ENCODE measurements at regions not wholly inside any gene's neighbourhood (a gene's known extent, or its start where the extent isn't known, plus 50 kb on each side); places are given as distances from the start of the nearest gene placed in this dataset.

- TF ChIP-seq ZNF16 (tag by site-specific recombination; IDR thresholded peaks at IDR 0.05; ENCODE audit: low read depth), result no peak
- TF ChIP-seq, protein P1, sequence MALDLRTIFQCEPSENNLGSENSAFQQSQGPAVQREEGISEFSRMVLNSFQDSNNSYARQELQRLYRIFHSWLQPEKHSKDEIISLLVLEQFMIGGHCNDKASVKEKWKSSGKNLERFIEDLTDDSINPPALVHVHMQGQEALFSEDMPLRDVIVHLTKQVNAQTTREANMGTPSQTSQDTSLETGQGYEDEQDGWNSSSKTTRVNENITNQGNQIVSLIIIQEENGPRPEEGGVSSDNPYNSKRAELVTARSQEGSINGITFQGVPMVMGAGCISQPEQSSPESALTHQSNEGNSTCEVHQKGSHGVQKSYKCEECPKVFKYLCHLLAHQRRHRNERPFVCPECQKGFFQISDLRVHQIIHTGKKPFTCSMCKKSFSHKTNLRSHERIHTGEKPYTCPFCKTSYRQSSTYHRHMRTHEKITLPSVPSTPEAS (tag by site-specific recombination; IDR thresholded peaks at IDR 0.05), result no peak
- TF ChIP-seq ZBTB7A (tag by site-specific recombination; IDR thresholded peaks at IDR 0.05; ENCODE audit: low read depth), result no peak
- no peak for TF ChIP-seq ZSCAN16 (tag by site-specific recombination; IDR thresholded peaks at IDR 0.05)
- peak; percentile 94 for TF ChIP-seq OSR2 (tag by site-specific recombination; IDR thresholded peaks at IDR 0.05)
- no peak for TF ChIP-seq ZNF26 (tag by site-specific recombination; IDR thresholded peaks at IDR 0.05)
- TF ChIP-seq ZNF391 (tag by site-specific recombination; IDR thresholded peaks at IDR 0.05; ENCODE audit: borderline replicate concordance, low read depth), result no peak
- TF ChIP-seq ZNF664 (tag by site-specific recombination; IDR thresholded peaks at IDR 0.05), result no peak
- no peak for TF ChIP-seq ZNF433 (tag by site-specific recombination; IDR thresholded peaks at IDR 0.05; ENCODE audit: low read depth)
- peak; percentile 75; the same call in 1 of the 2 replicates for TF ChIP-seq BCL11B (tag by site-specific recombination; IDR thresholded peaks at IDR 0.05; ENCODE audit: low read depth)
- TF ChIP-seq ZNF645 (tag by site-specific recombination; IDR thresholded peaks at IDR 0.05), result no peak
- TF ChIP-seq YY1 (tag by site-specific recombination; IDR thresholded peaks at IDR 0.05), result no peak
- no peak for TF ChIP-seq ZNF24 (tag by site-specific recombination; IDR thresholded peaks at IDR 0.05)
- TF ChIP-seq, protein P2, sequence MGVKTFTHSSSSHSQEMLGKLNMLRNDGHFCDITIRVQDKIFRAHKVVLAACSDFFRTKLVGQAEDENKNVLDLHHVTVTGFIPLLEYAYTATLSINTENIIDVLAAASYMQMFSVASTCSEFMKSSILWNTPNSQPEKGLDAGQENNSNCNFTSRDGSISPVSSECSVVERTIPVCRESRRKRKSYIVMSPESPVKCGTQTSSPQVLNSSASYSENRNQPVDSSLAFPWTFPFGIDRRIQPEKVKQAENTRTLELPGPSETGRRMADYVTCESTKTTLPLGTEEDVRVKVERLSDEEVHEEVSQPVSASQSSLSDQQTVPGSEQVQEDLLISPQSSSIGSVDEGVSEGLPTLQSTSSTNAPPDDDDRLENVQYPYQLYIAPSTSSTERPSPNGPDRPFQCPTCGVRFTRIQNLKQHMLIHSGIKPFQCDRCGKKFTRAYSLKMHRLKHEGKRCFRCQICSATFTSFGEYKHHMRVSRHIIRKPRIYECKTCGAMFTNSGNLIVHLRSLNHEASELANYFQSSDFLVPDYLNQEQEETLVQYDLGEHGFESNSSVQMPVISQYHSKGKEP (tag by site-specific recombination; IDR thresholded peaks at IDR 0.05), result peak; percentile 90
- TF ChIP-seq, protein P3, sequence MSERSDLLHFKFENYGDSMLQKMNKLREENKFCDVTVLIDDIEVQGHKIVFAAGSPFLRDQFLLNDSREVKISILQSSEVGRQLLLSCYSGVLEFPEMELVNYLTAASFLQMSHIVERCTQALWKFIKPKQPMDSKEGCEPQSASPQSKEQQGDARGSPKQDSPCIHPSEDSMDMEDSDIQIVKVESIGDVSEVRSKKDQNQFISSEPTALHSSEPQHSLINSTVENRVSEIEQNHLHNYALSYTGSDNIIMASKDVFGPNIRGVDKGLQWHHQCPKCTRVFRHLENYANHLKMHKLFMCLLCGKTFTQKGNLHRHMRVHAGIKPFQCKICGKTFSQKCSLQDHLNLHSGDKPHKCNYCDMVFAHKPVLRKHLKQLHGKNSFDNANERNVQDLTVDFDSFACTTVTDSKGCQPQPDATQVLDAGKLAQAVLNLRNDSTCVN (tag by site-specific recombination; optimal IDR thresholded peaks at IDR 0.05), result no peak
- TF ChIP-seq ZNF621 (tag by site-specific recombination; IDR thresholded peaks at IDR 0.05), result no peak
- TF ChIP-seq, protein P4, sequence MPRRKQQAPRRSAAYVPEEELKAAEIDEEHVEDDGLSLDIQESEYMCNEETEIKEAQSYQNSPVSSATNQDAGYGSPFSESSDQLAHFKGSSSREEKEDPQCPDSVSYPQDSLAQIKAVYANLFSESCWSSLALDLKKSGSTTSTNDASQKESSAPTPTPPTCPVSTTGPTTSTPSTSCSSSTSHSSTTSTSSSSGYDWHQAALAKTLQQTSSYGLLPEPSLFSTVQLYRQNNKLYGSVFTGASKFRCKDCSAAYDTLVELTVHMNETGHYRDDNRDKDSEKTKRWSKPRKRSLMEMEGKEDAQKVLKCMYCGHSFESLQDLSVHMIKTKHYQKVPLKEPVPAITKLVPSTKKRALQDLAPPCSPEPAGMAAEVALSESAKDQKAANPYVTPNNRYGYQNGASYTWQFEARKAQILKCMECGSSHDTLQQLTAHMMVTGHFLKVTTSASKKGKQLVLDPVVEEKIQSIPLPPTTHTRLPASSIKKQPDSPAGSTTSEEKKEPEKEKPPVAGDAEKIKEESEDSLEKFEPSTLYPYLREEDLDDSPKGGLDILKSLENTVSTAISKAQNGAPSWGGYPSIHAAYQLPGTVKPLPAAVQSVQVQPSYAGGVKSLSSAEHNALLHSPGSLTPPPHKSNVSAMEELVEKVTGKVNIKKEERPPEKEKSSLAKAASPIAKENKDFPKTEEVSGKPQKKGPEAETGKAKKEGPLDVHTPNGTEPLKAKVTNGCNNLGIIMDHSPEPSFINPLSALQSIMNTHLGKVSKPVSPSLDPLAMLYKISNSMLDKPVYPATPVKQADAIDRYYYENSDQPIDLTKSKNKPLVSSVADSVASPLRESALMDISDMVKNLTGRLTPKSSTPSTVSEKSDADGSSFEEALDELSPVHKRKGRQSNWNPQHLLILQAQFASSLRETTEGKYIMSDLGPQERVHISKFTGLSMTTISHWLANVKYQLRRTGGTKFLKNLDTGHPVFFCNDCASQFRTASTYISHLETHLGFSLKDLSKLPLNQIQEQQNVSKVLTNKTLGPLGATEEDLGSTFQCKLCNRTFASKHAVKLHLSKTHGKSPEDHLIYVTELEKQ (tag by site-specific recombination; IDR thresholded peaks at IDR 0.05; ENCODE audit: borderline replicate concordance), result no peak
- TF ChIP-seq BCL11A (tag by site-specific recombination; IDR thresholded peaks at IDR 0.05; ENCODE audit: low read depth), result 0 out of 2 replicates have a peak, but pooled peaks have one; percentile 31
- no peak for TF ChIP-seq GLI4 (tag by site-specific recombination; IDR thresholded peaks at IDR 0.05)
- TF ChIP-seq ZNF600 (tag by site-specific recombination; IDR thresholded peaks at IDR 0.05), result no peak
- no peak for TF ChIP-seq ZNF184 (tag by site-specific recombination; IDR thresholded peaks at IDR 0.05)
- TF ChIP-seq ZNF473 (tag by site-specific recombination; IDR thresholded peaks at IDR 0.05), result no peak
- TF ChIP-seq, protein P5, sequence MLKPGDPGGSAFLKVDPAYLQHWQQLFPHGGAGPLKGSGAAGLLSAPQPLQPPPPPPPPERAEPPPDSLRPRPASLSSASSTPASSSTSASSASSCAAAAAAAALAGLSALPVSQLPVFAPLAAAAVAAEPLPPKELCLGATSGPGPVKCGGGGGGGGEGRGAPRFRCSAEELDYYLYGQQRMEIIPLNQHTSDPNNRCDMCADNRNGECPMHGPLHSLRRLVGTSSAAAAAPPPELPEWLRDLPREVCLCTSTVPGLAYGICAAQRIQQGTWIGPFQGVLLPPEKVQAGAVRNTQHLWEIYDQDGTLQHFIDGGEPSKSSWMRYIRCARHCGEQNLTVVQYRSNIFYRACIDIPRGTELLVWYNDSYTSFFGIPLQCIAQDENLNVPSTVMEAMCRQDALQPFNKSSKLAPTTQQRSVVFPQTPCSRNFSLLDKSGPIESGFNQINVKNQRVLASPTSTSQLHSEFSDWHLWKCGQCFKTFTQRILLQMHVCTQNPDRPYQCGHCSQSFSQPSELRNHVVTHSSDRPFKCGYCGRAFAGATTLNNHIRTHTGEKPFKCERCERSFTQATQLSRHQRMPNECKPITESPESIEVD (tag by site-specific recombination; IDR thresholded peaks at IDR 0.05), result peak; percentile 99
- TF ChIP-seq ZNF362 (tag by site-specific recombination; IDR thresholded peaks at IDR 0.05), result no peak
- TF ChIP-seq ZNF140 (tag by site-specific recombination; IDR thresholded peaks at IDR 0.05), result no peak
- no peak for TF ChIP-seq ZSCAN5A (tag by site-specific recombination; IDR thresholded peaks at IDR 0.05)
These were observed 503.8 kb upstream of the PLXNA2 start (continued) for GRCh38 chr1:208747979-208748378.
